Tongue (tissue), 1 donor: ENCODE measurements at regions not wholly inside any gene's neighbourhood (a gene's known extent, or its start where the extent isn't known, plus 50 kb on each side); places are given as distances from the start of the nearest gene placed in this dataset.

ENCODE experiments used
- DNase-seq: peaks from one replicate; pipeline ENCODE4 v3.0.0-alpha.2; 2015

GRCh38 chr1:201710632-201711597 is 118.0 kb upstream of the IPO9 start:
- DNase-seq: peak; percentile 65

DNA sequence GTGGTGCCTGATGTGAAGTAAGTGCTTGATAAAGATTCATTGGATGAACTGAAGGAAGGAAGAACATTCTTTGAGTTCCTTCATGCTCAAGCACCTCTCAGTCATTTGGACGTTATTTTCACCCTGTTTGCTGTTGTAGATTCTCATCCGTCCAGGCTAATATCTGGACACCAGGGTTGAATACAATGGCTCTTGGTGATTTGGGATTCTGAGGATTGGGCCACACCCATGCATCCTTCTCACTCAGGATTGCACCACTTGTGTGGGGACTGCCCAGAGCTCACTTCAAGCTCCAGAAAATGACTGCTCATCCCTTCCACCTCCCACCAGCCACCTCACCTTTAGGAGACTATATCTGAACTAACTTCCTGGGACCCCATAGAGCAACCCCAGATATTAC is 117.1 kb upstream of the IPO9 start:
- no peak for DNase-seq

- no peak for DNase-seq
Observed at GRCh38 chr1:201712387-201713085, 116.4 kb upstream of the IPO9 start.

GRCh38 chr1:201713086-201713810 is 115.7 kb upstream of the IPO9 start:
- DNase-seq: peak; percentile 67

GRCh38 chr1:201714542-201715329 is 114.2 kb upstream of the IPO9 start:
- peak; percentile 66 for DNase-seq

- no peak for DNase-seq
Observed at GRCh38 chr1:201715351-201715750, 113.6 kb upstream of the IPO9 start.

DNA sequence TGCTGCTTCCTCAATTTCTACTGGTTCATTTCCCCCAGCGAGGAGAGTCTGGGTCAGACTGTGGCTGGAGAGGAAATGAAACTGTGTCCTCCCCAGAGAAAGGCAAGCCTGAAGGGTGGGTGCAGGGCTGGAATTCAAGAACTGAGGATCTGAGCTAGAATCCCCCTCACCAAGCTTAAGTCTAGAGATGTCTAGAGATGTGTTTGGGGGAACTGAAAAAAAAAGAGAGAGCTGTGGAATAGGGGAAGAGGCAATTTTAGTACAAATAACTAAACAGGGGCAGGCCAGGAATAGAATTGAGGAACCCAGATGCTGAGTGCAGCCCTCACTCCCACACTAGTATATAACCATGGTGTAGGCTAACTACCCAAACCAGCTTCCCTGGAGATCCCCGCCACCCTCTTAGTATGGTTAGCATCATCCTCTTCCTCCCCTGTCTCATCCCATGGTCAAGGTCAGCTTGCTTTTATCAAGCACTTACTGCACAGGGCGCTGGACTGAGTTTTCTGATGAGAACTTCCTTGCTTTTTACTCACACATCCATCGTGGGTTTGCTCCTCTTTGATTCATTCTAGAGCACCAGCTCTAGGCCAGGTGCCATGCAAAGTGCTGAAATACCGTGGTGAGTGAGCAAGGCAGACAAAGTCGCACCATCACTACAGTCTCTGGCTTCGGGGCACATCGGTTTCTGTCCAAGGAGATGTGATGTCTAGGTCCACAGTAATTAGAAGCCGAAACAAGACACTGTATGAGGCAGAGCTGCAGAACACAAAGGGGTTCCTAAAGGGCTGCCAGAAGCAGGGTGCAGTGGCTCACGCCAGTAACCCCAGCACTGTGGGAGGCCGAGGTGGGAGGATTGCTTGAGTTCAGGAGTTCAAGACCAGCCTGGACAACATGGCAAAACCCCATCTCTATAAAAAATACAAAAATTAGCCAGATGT is 112.9 kb upstream of the IPO9 start:
- no peak for DNase-seq

GRCh38 chr1:201716742-201717135 is 112.2 kb upstream of the IPO9 start:
- no peak for DNase-seq

- DNase-seq: no peak
Observed at GRCh38 chr1:201717286-201717685, 111.7 kb upstream of the IPO9 start.

DNA sequence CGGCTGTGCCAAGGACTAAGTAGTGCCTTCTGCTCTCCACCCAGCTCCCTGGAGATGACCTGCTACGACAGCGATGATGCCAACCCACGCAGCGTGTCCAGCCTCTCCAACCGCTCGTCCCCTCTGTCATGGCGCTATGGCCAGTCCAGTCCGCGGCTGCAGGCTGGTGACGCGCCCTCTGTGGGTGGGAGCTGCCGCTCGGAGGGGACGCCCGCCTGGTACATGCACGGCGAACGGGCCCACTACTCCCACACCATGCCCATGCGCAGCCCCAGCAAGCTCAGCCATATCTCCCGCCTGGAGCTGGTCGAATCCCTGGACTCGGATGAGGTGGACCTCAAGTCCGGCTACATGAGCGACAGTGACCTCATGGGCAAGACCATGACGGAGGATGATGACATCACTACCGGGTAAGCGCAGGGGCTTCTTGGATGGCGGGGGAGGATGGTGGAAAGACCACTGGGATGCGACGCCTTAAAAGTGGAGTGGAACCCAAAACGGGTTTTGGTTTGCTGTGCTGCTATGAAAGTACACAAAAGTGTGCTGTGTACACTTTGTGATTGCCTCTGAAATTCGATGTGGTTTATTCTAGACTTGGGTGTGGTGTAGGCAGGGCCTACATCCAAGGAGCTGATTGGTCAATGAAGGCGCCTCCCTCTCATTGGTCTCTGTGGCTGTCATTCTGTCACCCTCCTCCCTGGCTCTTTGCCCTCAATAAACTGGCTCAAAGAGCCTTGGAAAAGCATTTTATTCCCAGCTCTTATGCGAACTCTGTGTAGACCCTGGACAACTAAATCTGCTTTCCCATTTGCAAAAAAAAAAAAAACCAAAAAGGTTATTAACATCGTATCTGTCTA is 110.4 kb upstream of the IPO9 start:
- no peak for DNase-seq

- DNase-seq: peak; percentile 64
Observed at GRCh38 chr1:201719812-201720521, 109.0 kb upstream of the IPO9 start.

DNA sequence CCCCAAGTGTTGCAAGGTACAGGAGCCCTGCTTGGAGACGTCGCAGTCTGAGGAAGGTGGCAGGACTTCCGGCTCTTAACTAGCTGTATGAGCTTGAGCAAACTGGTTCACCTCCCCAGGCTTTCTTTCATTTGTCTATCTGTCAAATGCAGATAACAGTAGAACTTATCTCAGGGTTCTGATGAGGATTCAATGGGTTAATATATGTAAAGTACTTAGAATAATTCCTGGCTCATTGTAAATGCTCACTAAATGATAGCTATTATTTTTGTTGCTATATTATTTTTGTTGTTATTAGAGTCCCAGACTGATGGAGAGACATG is 108.5 kb upstream of the IPO9 start:
- DNase-seq: no peak

- DNase-seq: no peak
Observed at GRCh38 chr1:201721082-201722049, 107.6 kb upstream of the IPO9 start.

DNA sequence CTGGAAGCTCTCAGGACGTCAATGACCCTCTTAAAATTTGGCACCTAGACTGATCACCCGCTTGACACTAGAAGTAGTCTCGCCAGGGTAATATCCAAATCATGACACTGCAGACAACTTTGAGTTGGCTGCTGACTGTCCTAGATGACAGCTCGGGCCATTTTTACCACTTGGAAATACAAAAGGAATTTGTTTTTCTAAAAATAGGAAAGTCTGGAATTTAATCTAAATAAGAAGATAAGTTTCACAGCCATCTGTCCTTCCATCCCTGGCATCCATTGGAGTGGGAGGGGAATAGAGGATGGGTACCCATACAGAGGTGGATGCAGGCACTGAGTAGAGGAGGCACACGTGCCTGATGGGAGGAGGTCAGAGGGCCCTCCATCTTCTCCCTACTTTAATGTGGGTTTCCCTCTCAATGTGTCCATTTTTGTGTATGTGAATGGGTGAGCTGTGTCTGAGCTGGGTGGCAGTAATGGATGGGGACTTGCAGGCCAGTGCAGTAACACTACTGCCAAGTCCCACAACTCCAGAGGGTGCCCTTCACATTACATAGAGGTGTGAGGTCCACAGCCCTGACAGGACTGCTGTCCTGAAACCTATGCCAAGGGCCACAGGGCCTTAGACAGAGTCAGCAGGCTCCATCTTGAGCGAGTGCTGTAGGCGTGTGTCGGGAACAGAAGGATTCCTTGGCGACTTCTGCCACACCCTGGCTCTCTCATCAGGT is 104.8 kb upstream of the IPO9 start:
- no peak for DNase-seq

- DNase-seq: peak; percentile 65
Observed at GRCh38 chr1:201724766-201725118, 104.2 kb upstream of the IPO9 start.

- no peak for DNase-seq
Observed at GRCh38 chr1:201726700-201727099, 102.3 kb upstream of the IPO9 start.

GRCh38 chr1:201728731-201729130 is 100.2 kb upstream of the IPO9 start:
- DNase-seq: no peak
